ENCODE measurements at regions not wholly inside any gene's neighbourhood (a gene's known extent, or its start where the extent isn't known, plus 50 kb on each side); places are given as distances from the start of the nearest gene placed in this dataset.

DNA sequence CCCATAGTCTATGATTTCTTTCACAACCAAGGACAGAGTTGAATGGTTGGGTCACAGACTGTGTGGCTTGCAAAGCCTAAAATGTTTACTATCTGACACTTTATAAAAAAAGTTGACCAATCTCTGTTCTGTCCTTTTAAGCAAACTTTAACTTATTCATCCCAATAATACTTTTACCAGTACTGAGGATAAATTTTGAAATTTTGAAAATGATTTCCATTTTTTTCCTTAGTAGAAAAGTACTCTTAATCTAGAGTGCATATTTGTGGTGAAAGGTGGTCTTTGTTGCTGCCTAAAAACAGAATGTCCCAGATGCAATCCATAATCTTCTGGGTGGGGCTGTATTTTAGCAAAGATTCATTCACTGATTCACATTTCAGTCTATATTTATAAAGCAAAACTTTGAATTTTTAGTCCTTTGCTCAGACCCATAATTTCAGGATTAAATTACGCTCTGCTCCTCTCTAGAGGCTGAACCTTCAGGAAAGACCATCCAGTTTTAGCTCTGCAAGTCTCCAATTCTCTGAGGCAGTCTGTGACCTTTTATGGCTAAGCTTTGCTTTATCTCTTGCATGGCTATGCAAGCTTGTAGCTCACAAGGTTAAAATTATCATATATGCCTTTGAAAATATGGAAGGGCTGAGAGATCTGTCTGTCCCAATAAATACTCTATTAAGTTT, 573.5 kb downstream of the COL12A1 start (continued):
- TF ChIP-seq, protein P1, sequence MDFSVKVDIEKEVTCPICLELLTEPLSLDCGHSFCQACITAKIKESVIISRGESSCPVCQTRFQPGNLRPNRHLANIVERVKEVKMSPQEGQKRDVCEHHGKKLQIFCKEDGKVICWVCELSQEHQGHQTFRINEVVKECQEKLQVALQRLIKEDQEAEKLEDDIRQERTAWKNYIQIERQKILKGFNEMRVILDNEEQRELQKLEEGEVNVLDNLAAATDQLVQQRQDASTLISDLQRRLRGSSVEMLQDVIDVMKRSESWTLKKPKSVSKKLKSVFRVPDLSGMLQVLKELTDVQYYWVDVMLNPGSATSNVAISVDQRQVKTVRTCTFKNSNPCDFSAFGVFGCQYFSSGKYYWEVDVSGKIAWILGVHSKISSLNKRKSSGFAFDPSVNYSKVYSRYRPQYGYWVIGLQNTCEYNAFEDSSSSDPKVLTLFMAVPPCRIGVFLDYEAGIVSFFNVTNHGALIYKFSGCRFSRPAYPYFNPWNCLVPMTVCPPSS (IDR thresholded peaks at IDR 0.05), result no peak

DNA sequence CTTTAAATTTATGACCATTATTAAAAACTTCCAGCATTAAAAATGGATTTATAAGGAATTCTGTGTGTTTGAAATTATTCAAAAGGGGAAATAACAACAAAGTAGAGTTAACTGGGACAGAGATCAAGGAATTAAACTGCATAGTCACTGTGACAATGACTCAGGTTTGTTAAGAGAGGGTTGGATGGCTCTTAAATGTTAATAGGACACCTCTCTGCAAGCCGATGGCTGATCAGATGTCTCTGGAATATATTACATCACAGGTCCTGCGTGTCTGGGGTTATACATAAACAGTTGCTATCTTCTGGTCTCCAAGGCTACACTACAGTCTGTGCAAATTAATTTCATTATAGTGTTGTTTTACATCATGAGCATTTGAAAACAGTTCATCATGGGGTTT, 574.3 kb downstream of the COL12A1 start:
- no peak for FAIRE-seq

DNA sequence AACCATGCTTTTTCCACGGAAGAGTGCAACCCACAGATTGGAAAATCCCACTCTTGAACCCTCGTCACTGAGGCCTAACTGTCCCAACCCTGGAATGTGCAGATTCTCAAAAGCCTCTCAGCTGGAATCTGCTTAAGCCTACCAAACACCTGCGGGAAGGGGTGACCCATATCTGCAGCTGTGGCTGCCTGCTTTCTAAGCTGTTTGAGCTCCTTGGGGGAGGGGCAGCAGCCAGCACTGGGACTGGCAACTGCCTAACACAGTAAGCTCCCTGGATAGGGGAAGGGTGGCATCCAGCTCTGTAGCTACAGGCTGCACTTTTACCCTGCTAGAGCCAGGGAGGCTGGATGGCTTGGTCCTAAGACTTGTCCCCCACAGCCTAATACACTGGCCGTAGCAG, 579.6 kb downstream of the COL12A1 start:
- BruUV-seq (replicated peaks), result no TSS peak
- Histone ChIP-seq H3K9me3 (ENCODE audit: low read length) (peaks cover 22% of the 10 kb centered on the region), H3K36me3 (replicated peaks in 1 of 2; ENCODE audit: control insufficient read depth in 1 of 2, insufficient read depth in 2 of 2, low read length in 2 of 2) (no peaks in the 10 kb centered on the region), H3K9ac (ENCODE audit: insufficient read depth, low read depth, low read length) (no peak overlapping the region), H3K4me1 (ENCODE audit: insufficient read depth, low read length) (no peaks in the 10 kb centered on the region), H3K79me2 (ENCODE audit: insufficient read depth, low read length) (no peaks in the 10 kb centered on the region), H3K27me3 (ENCODE audit: control insufficient read depth in 1 of 2, insufficient read depth in 2 of 2, low read length in 2 of 2) (no peaks in the 10 kb centered on the region), H3K4me2 (ENCODE audit: low read depth, low read length) (no peak overlapping the region), H3K27ac (ENCODE audit: extremely low read length, insufficient read depth, low read length) (no peak overlapping the region), H2AFZ (ENCODE audit: low read length) (no peak overlapping the region), H4K20me1 (ENCODE audit: insufficient read depth, low read length) (no peaks in the 10 kb centered on the region), H3K4me3 (replicated peaks in 1 of 3; ENCODE audit: insufficient read depth in 1 of 3, low read depth in 2 of 3, low read length in 3 of 3) (no peak overlapping the region)
- POLR2A ChIA-PET, result no interaction called here
- WGBS (ENCODE audit: low lambda C conversion rate), result 6% methylated on average over 2 of the region's 4 CpGs
- ATAC-seq, result no peak
- CTCF ChIA-PET (ENCODE audit: low intra/inter-chr PET ratio, low total read pairs), result no interaction called here
- intact Hi-C loops (cut with micrococcal nuclease; ENCODE audit: unreplicated experiment), result no loop called here
- no peak for DNase-seq (ENCODE audit: low spot score)
- in situ Hi-C loops (cut with HindIII; ENCODE audit: extremely low pct_ligation_motif_present, low pct_unique_long_range_greater_than_20kb), result no loop called here
- FAIRE-seq, result no peak
- TF ChIP-seq TGIF2 (CRISPR knock-in tag; IDR thresholded peaks at IDR 0.05) (no peak), NFYB (CRISPR knock-in tag; IDR thresholded peaks at IDR 0.05) (no peak), NKX3-1 (CRISPR knock-in tag; IDR thresholded peaks at IDR 0.05) (no peak), HOXD1 (CRISPR knock-in tag; IDR thresholded peaks at IDR 0.05) (no peak), HHEX (CRISPR knock-in tag; IDR thresholded peaks at IDR 0.05) (no peak)
- TF ChIP-seq, protein P2, sequence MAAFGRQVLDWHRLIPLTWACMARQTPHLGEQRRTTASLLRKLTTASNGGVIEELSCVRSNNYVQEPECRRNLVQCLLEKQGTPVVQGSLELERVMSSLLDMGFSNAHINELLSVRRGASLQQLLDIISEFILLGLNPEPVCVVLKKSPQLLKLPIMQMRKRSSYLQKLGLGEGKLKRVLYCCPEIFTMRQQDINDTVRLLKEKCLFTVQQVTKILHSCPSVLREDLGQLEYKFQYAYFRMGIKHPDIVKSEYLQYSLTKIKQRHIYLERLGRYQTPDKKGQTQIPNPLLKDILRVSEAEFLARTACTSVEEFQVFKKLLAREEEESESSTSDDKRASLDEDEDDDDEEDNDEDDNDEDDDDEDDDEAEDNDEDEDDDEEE (CRISPR knock-in tag; IDR thresholded peaks at IDR 0.05), result no peak
- TF ChIP-seq, protein P3, sequence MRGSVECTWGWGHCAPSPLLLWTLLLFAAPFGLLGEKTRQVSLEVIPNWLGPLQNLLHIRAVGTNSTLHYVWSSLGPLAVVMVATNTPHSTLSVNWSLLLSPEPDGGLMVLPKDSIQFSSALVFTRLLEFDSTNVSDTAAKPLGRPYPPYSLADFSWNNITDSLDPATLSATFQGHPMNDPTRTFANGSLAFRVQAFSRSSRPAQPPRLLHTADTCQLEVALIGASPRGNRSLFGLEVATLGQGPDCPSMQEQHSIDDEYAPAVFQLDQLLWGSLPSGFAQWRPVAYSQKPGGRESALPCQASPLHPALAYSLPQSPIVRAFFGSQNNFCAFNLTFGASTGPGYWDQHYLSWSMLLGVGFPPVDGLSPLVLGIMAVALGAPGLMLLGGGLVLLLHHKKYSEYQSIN (CRISPR knock-in tag; IDR thresholded peaks at IDR 0.05; ENCODE audit: borderline replicate concordance), result no peak
- TF ChIP-seq, protein P4, sequence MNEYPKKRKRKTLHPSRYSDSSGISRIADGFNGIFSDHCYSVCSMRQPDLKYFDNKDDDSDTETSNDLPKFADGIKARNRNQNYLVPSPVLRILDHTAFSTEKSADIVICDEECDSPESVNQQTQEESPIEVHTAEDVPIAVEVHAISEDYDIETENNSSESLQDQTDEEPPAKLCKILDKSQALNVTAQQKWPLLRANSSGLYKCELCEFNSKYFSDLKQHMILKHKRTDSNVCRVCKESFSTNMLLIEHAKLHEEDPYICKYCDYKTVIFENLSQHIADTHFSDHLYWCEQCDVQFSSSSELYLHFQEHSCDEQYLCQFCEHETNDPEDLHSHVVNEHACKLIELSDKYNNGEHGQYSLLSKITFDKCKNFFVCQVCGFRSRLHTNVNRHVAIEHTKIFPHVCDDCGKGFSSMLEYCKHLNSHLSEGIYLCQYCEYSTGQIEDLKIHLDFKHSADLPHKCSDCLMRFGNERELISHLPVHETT (CRISPR knock-in tag; conservative IDR thresholded peaks at IDR 0.05), result no peak
- TF ChIP-seq, protein P5, sequence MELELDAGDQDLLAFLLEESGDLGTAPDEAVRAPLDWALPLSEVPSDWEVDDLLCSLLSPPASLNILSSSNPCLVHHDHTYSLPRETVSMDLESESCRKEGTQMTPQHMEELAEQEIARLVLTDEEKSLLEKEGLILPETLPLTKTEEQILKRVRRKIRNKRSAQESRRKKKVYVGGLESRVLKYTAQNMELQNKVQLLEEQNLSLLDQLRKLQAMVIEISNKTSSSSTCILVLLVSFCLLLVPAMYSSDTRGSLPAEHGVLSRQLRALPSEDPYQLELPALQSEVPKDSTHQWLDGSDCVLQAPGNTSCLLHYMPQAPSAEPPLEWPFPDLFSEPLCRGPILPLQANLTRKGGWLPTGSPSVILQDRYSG (CRISPR knock-in tag; IDR thresholded peaks at IDR 0.05), result no peak

More for the DNA sequence above, 574.3 kb downstream of the COL12A1 start:
- CTCF ChIA-PET (ENCODE audit: low intra/inter-chr PET ratio, low total read pairs), result no interaction called here
- BruUV-seq (replicated peaks), result no TSS peak
- no peaks in the 10 kb centered on the region for H3K79me2 ChIP-seq (ENCODE audit: insufficient read depth, low read length)
- 0% methylated on average over 2 of the region's 2 CpGs for WGBS (ENCODE audit: low lambda C conversion rate)
- intact Hi-C loops (cut with micrococcal nuclease; ENCODE audit: unreplicated experiment) (no loop called here), in situ Hi-C loops (cut with HindIII; ENCODE audit: extremely low pct_ligation_motif_present, low pct_unique_long_range_greater_than_20kb) (no loop called here)
- H2AFZ ChIP-seq (ENCODE audit: low read length), result no peak overlapping the region
- H3K36me3 ChIP-seq (replicated peaks in 1 of 2; ENCODE audit: control insufficient read depth in 1 of 2, insufficient read depth in 2 of 2, low read length in 2 of 2), result no peaks in the 10 kb centered on the region
- no peaks in the 10 kb centered on the region for H3K4me1 ChIP-seq (ENCODE audit: insufficient read depth, low read length)
- no peak overlapping the region for H3K4me2 ChIP-seq (ENCODE audit: low read depth, low read length)
- POLR2A ChIA-PET, result no interaction called here
- H3K27ac ChIP-seq (ENCODE audit: extremely low read length, insufficient read depth, low read length), result no peak overlapping the region
- no peaks in the 10 kb centered on the region for H3K9me3 ChIP-seq (ENCODE audit: low read length)
- no peak for TF ChIP-seq NKX3-1 (CRISPR knock-in tag; IDR thresholded peaks at IDR 0.05)
- no peak for TF ChIP-seq DNMT3B (CRISPR knock-in tag; conservative IDR thresholded peaks at IDR 0.05)
- ATAC-seq (no peak), DNase-seq (ENCODE audit: low spot score) (no peak)
- no peaks in the 10 kb centered on the region for H4K20me1 ChIP-seq (ENCODE audit: insufficient read depth, low read length)
- no peaks in the 10 kb centered on the region for H3K27me3 ChIP-seq (ENCODE audit: control insufficient read depth in 1 of 2, insufficient read depth in 2 of 2, low read length in 2 of 2)
- H3K4me3 ChIP-seq (replicated peaks in 1 of 3; ENCODE audit: insufficient read depth in 1 of 3, low read depth in 2 of 3, low read length in 3 of 3), result no peak overlapping the region
- H3K9ac ChIP-seq (ENCODE audit: insufficient read depth, low read depth, low read length), result no peak overlapping the region

All from HepG2 (cell line).